ENCODE measurements at regions not wholly inside any gene's neighbourhood (a gene's known extent, or its start where the extent isn't known, plus 50 kb on each side); places are given as distances from the start of the nearest gene placed in this dataset.

DNA sequence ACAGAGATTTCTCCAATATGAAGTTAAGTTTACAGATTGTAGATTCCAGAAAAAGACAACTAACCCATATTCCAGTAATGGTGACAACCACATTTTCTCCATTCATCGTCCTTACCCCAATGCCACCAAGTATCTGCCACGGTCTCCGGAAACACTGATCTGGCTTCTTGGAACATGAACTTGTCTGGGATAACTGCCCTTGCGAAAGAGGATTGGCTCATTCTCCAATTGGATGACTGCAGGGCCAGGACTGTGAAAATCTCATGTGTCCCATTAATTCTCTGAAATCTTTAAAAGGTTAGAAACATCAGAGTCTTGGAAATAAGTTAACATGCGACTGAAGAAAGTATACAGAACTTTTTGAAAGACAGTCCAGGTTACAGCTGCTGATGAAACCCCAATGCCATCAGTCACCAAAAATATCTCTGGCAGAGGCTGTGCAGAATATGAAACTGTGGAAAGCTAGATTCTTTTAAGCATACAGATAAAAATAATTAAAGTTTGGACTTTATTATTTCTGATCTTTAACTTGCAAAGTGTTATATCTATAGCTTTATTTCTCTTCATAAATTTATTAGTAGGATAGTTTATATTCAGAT lies 496.9 kb downstream of the PPARGC1A start:
- DNase-seq: no peak
- no peak overlapping the region for H3K27ac Mint-ChIP-seq (ENCODE audit: unreplicated experiment)
- H3K9me3 Mint-ChIP-seq (ENCODE audit: unreplicated experiment): peaks cover 1% of the 10 kb centered on the region
- H3K36me3 Mint-ChIP-seq (ENCODE audit: unreplicated experiment): no peaks in the 10 kb centered on the region
- no peaks in the 10 kb centered on the region for H3K4me1 Mint-ChIP-seq (ENCODE audit: low read depth, unreplicated experiment)
- no peak overlapping the region for H3K4me3 Mint-ChIP-seq (ENCODE audit: unreplicated experiment)
- TF ChIP-seq, protein P1, sequence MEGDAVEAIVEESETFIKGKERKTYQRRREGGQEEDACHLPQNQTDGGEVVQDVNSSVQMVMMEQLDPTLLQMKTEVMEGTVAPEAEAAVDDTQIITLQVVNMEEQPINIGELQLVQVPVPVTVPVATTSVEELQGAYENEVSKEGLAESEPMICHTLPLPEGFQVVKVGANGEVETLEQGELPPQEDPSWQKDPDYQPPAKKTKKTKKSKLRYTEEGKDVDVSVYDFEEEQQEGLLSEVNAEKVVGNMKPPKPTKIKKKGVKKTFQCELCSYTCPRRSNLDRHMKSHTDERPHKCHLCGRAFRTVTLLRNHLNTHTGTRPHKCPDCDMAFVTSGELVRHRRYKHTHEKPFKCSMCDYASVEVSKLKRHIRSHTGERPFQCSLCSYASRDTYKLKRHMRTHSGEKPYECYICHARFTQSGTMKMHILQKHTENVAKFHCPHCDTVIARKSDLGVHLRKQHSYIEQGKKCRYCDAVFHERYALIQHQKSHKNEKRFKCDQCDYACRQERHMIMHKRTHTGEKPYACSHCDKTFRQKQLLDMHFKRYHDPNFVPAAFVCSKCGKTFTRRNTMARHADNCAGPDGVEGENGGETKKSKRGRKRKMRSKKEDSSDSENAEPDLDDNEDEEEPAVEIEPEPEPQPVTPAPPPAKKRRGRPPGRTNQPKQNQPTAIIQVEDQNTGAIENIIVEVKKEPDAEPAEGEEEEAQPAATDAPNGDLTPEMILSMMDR (IDR thresholded peaks at IDR 0.05; ENCODE audit: partially characterized antibody, unreplicated experiment): no peak
- H3K27me3 Mint-ChIP-seq (ENCODE audit: unreplicated experiment): no peaks in the 10 kb centered on the region

GRCh38 chr4:23390246-23390645 lies 499.6 kb downstream of the PPARGC1A start:
- H3K27me3 Mint-ChIP-seq (ENCODE audit: unreplicated experiment): no peaks in the 10 kb centered on the region
- no peaks in the 10 kb centered on the region for H3K36me3 Mint-ChIP-seq (ENCODE audit: unreplicated experiment)
- H3K4me1 Mint-ChIP-seq (ENCODE audit: low read depth, unreplicated experiment): no peaks in the 10 kb centered on the region
- peaks cover 1% of the 10 kb centered on the region for H3K9me3 Mint-ChIP-seq (ENCODE audit: unreplicated experiment)
- DNase-seq: no peak
- TF ChIP-seq, protein P1 (IDR thresholded peaks at IDR 0.05; ENCODE audit: partially characterized antibody, unreplicated experiment): no peak
- H3K4me3 Mint-ChIP-seq (ENCODE audit: unreplicated experiment): no peak overlapping the region
- no peak overlapping the region for H3K27ac Mint-ChIP-seq (ENCODE audit: unreplicated experiment)

GRCh38 chr4:23388699-23389395 lies 501.0 kb downstream of the PPARGC1A start:
- Mint-ChIP-seq H3K27ac (ENCODE audit: unreplicated experiment) (no peak overlapping the region), H3K36me3 (ENCODE audit: unreplicated experiment) (no peaks in the 10 kb centered on the region), H3K4me3 (ENCODE audit: unreplicated experiment) (no peak overlapping the region), H3K9me3 (ENCODE audit: unreplicated experiment) (peaks cover 1% of the 10 kb centered on the region), H3K27me3 (ENCODE audit: unreplicated experiment) (no peaks in the 10 kb centered on the region), H3K4me1 (ENCODE audit: low read depth, unreplicated experiment) (no peaks in the 10 kb centered on the region)
- TF ChIP-seq, protein P1 (IDR thresholded peaks at IDR 0.05; ENCODE audit: partially characterized antibody, unreplicated experiment): no peak
- DNase-seq: no peak

DNA sequence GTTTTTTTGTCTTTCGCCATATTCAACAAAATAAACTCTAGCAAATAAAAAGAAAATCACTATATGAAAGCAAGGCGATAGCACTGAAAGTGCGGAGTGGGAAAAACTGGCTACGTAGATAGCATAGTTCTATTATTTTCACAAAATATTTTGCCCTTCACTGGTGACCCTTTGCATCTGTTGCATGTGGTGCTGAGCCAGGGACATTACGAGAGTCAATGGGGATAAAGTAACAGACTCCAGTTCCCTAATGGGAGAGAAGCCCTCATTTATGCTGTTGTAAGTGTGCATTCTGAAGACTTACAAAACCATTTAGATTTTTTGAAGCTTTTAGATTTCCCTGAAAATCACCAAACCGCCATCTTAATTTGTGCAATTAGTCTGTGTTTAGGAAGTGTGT lies 501.6 kb downstream of the PPARGC1A start:
- no peak for DNase-seq
- no peaks in the 10 kb centered on the region for H3K4me1 Mint-ChIP-seq (ENCODE audit: low read depth, unreplicated experiment)
- no peaks in the 10 kb centered on the region for H3K36me3 Mint-ChIP-seq (ENCODE audit: unreplicated experiment)
- TF ChIP-seq, protein P1 (IDR thresholded peaks at IDR 0.05; ENCODE audit: partially characterized antibody, unreplicated experiment): no peak
- no peak overlapping the region for H3K4me3 Mint-ChIP-seq (ENCODE audit: unreplicated experiment)
- H3K27me3 Mint-ChIP-seq (ENCODE audit: unreplicated experiment): no peaks in the 10 kb centered on the region
- no peak overlapping the region for H3K27ac Mint-ChIP-seq (ENCODE audit: unreplicated experiment)
- peaks cover 1% of the 10 kb centered on the region for H3K9me3 Mint-ChIP-seq (ENCODE audit: unreplicated experiment)

- Mint-ChIP-seq H3K36me3 (ENCODE audit: unreplicated experiment) (no peaks in the 10 kb centered on the region), H3K27ac (ENCODE audit: unreplicated experiment) (no peak overlapping the region), H3K27me3 (ENCODE audit: unreplicated experiment) (no peaks in the 10 kb centered on the region), H3K9me3 (ENCODE audit: unreplicated experiment) (peaks cover 1% of the 10 kb centered on the region), H3K4me1 (ENCODE audit: low read depth, unreplicated experiment) (no peaks in the 10 kb centered on the region), H3K4me3 (ENCODE audit: unreplicated experiment) (no peak overlapping the region)
- DNase-seq: no peak
- TF ChIP-seq, protein P1 (IDR thresholded peaks at IDR 0.05; ENCODE audit: partially characterized antibody, unreplicated experiment): no peak
Measured at GRCh38 chr4:23384741-23385140, 505.1 kb downstream of the PPARGC1A start.
